ENCODE measurements at regions not wholly inside any gene's neighbourhood (a gene's known extent, or its start where the extent isn't known, plus 50 kb on each side); places are given as distances from the start of the nearest gene placed in this dataset.

DNA sequence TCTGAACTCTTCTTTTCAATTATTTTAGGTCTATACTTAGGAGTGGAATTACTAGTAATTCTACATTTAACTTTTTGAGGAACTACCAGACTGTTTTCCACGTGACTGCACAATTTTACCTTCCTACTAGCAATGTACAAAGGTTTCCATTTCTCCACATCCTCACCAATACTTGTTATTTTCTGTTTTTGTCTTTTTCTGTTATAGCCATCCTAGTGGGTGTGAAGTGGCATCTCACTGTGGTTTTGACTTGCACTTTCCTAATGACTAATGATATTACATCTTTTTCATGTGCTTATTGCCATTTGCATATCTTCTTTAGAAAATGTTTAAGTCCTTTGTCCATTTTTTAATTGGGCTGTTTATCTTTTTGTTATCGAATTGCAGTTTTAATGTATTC is 136.9 kb upstream of the EGFLAM start:
- H3K4me1 ChIP-seq (ENCODE audit: control insufficient read depth, insufficient read depth, low read length) = no peaks in the 10 kb centered on the region
- no CpG with 5 or more reads among the region's 2 CpGs for WGBS (ENCODE audit: insufficient coverage, insufficient read length)
- no peak for DNase-seq (ENCODE audit: low read depth, low spot score)
- H3K27ac ChIP-seq (ENCODE audit: low read length) = no peak overlapping the region
- no peaks in the 10 kb centered on the region for H3K9me3 ChIP-seq (ENCODE audit: control insufficient read depth, insufficient read depth, low read length)
- no peaks in the 10 kb centered on the region for H3K27me3 ChIP-seq (ENCODE audit: control insufficient read depth, insufficient read depth, low read length)
- H3K4me3 ChIP-seq (ENCODE audit: low read length) = no peak overlapping the region
- H3K36me3 ChIP-seq (ENCODE audit: control insufficient read depth, insufficient read depth, low read length) = no peaks in the 10 kb centered on the region

DNA sequence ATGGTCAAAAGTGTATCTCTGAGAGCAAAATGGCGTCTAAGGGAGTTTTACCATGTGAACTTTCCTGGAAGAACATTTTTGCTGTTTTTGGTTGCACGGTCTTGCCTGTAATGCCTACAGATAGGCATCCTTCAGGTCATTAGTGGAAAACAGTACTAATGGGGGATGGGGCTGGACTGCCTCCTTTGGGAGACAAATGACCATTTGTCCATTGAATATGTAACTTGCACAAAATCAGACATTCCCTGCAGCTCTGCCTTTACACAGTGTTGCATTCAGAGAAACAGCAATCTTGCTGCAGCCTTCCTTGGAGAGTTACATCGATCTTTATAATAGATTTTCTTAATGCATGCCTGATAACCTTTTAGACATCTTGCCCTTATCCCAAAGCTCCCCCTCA is 138.5 kb upstream of the EGFLAM start:
- Histone ChIP-seq H3K4me3 (ENCODE audit: low read length) (no peak overlapping the region), H3K4me1 (ENCODE audit: control insufficient read depth, insufficient read depth, low read length) (0 out of 2 replicates have a peak, but pooled peaks cover 2% of the 10 kb centered on the region), H3K27me3 (ENCODE audit: control insufficient read depth, insufficient read depth, low read length) (no peaks in the 10 kb centered on the region), H3K36me3 (ENCODE audit: control insufficient read depth, insufficient read depth, low read length) (no peaks in the 10 kb centered on the region), H3K27ac (ENCODE audit: low read length) (no peak overlapping the region), H3K9me3 (ENCODE audit: control insufficient read depth, insufficient read depth, low read length) (no peaks in the 10 kb centered on the region)
- no peak for DNase-seq (ENCODE audit: low read depth, low spot score)
- no CpG with 5 or more reads among the region's 3 CpGs for WGBS (ENCODE audit: insufficient coverage, insufficient read length)

DNA sequence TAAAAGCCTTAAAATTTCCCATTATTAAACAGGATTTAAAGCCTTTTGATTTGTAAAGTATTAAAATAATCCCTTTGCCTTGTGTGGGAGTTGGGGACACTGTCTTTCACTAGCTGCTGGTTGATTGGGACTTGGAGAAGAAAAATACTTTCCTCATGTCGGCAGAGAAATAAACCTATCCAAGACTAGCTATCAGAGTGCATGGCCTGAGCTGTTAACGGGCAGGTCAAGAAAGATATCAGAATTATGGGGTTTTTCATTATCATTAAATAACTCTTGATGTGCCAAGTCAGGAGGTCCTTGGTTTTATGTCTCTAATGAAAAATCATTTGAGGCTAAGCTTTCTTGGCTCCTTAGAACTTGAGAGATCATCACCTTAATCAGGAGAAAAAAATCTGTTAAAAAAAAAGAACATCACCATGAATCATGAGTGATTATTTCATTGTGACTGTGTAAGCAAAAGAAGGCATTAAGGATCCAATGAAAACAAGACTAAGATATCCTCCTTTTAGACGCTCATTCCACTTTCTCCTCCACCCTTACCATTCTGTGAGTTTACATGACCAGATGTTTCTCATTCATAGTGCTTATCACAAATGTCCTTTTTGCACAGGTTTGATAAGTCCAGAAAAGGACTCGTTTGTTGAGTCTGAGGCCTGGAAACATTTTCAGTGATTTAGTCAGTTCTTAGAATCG is 140.4 kb upstream of the EGFLAM start:
- no peak for DNase-seq (ENCODE audit: low read depth, low spot score)
- Histone ChIP-seq H3K9me3 (ENCODE audit: control insufficient read depth, insufficient read depth, low read length) (no peaks in the 10 kb centered on the region), H3K4me1 (ENCODE audit: control insufficient read depth, insufficient read depth, low read length) (0 out of 2 replicates have a peak, but pooled peaks cover 2% of the 10 kb centered on the region), H3K27me3 (ENCODE audit: control insufficient read depth, insufficient read depth, low read length) (no peaks in the 10 kb centered on the region), H3K27ac (ENCODE audit: low read length) (no peak overlapping the region), H3K4me3 (ENCODE audit: low read length) (no peak overlapping the region), H3K36me3 (ENCODE audit: control insufficient read depth, insufficient read depth, low read length) (no peaks in the 10 kb centered on the region)
- WGBS (ENCODE audit: insufficient coverage, insufficient read length) = no CpG with 5 or more reads among the region's 5 CpGs

DNA sequence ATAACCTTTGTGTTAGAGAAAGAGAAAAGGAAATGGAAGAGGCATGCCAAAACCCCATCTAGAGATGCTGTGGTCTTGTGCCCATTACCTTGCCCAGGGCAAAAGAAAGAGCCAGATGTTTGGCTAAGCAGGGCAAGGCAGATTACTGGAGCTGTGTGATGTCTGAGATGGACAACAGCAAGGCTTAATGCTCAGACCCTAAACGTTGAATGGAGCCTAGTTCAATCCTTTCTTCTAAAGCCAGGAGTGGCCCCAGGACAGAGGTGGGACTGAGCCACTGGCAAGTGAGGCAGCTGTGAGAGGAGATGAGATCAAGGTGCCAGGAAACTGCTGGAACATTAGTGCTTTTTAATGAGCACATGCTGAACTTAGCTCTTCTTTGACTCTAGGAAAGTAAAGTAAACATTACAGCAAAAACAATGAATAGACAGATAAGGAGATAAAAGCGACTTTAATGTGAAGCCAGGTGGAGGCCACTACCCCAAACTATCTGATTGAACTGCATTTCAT is 143.0 kb upstream of the EGFLAM start:
- Histone ChIP-seq H3K4me1 (ENCODE audit: control insufficient read depth, insufficient read depth, low read length) (0 out of 2 replicates have a peak, but pooled peaks cover 2% of the 10 kb centered on the region), H3K27ac (ENCODE audit: low read length) (no peak overlapping the region), H3K9me3 (ENCODE audit: control insufficient read depth, insufficient read depth, low read length) (no peaks in the 10 kb centered on the region), H3K36me3 (ENCODE audit: control insufficient read depth, insufficient read depth, low read length) (no peaks in the 10 kb centered on the region), H3K4me3 (ENCODE audit: low read length) (no peak overlapping the region), H3K27me3 (ENCODE audit: control insufficient read depth, insufficient read depth, low read length) (no peaks in the 10 kb centered on the region)
- WGBS (ENCODE audit: insufficient coverage, insufficient read length) = no CpG with 5 or more reads among the region's 2 CpGs
- no peak for DNase-seq (ENCODE audit: low read depth, low spot score)

DNA sequence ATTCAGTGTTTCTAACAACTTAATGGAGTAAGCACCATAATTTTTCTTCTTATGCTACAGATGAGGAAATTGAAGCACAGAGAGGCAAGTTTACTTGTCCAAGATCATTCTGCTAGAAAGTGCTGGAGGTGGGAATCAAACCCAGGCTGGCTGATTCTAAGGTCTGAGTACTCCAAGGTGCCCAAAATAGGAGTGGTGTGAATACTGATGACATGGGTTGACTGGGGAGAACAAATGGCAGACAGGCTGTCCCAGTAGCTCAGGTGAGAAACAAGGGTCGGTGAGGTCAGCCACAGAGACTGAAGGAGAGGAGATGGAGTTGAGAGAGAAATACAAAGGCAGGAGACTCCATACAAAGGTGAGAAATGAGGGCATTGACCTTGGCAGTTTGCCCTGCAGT is 144.5 kb upstream of the EGFLAM start:
- H3K27ac ChIP-seq (ENCODE audit: low read length) = no peak overlapping the region
- H3K4me1 ChIP-seq (ENCODE audit: control insufficient read depth, insufficient read depth, low read length) = 0 out of 2 replicates have a peak, but pooled peaks cover 2% of the 10 kb centered on the region
- H3K36me3 ChIP-seq (ENCODE audit: control insufficient read depth, insufficient read depth, low read length) = no peaks in the 10 kb centered on the region
- WGBS (ENCODE audit: insufficient coverage, insufficient read length) = no CpG with 5 or more reads among the region's 1 CpG
- no peaks in the 10 kb centered on the region for H3K9me3 ChIP-seq (ENCODE audit: control insufficient read depth, insufficient read depth, low read length)
- H3K27me3 ChIP-seq (ENCODE audit: control insufficient read depth, insufficient read depth, low read length) = no peaks in the 10 kb centered on the region
- no peak for DNase-seq (ENCODE audit: low read depth, low spot score)
- no peak overlapping the region for H3K4me3 ChIP-seq (ENCODE audit: low read length)

DNA sequence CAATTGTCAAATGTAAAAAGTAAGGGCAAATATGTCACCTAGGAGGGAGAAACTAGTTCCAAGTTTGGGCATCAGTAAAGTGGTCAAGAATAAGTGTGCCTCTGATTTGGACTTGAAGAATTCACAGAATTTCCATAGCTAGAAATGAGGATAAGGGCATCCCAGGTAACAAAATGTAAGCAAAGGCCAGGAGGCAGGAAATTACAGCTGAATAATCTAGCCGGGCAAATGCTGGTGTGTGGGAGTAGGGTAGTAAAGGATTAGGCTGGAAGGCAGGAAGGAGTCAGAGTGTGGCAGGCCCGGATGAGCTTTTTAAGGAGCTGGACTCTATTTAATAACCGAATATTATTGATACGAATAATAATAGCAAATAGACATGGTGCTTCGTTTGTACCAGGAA is 144.9 kb upstream of the EGFLAM start:
- Histone ChIP-seq H3K36me3 (ENCODE audit: control insufficient read depth, insufficient read depth, low read length) (no peaks in the 10 kb centered on the region), H3K4me1 (ENCODE audit: control insufficient read depth, insufficient read depth, low read length) (0 out of 2 replicates have a peak, but pooled peaks cover 2% of the 10 kb centered on the region), H3K27me3 (ENCODE audit: control insufficient read depth, insufficient read depth, low read length) (no peaks in the 10 kb centered on the region), H3K27ac (ENCODE audit: low read length) (no peak overlapping the region), H3K9me3 (ENCODE audit: control insufficient read depth, insufficient read depth, low read length) (no peaks in the 10 kb centered on the region), H3K4me3 (ENCODE audit: low read length) (no peak overlapping the region)
- WGBS (ENCODE audit: insufficient coverage, insufficient read length) = no CpG with 5 or more reads among the region's 5 CpGs
- DNase-seq (ENCODE audit: low read depth, low spot score) = no peak

DNA sequence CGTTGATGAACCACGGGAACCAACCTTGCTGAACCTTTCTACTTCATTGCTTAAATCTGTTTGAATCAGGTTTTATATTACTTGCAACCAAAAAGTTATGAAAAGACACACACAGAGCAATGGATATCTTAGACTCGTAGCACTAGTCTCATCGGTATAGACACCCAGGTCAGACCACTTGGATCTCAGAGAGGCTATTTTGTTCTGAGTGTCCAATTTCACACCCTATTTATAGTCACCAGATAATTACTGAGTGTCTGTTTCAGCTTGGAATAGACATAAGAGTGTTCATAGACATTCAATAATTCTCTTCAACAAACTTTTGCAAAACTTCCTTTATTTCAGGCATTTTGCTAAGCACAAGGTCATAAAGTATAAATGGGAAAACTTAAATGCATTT is 145.4 kb upstream of the EGFLAM start:
- Histone ChIP-seq H3K4me3 (ENCODE audit: low read length) (no peak overlapping the region), H3K36me3 (ENCODE audit: control insufficient read depth, insufficient read depth, low read length) (no peaks in the 10 kb centered on the region), H3K9me3 (ENCODE audit: control insufficient read depth, insufficient read depth, low read length) (no peaks in the 10 kb centered on the region), H3K4me1 (ENCODE audit: control insufficient read depth, insufficient read depth, low read length) (0 out of 2 replicates have a peak, but pooled peaks cover 2% of the 10 kb centered on the region), H3K27ac (ENCODE audit: low read length) (no peak overlapping the region), H3K27me3 (ENCODE audit: control insufficient read depth, insufficient read depth, low read length) (no peaks in the 10 kb centered on the region)
- DNase-seq (ENCODE audit: low read depth, low spot score) = no peak
- no CpG with 5 or more reads among the region's 4 CpGs for WGBS (ENCODE audit: insufficient coverage, insufficient read length)

DNA sequence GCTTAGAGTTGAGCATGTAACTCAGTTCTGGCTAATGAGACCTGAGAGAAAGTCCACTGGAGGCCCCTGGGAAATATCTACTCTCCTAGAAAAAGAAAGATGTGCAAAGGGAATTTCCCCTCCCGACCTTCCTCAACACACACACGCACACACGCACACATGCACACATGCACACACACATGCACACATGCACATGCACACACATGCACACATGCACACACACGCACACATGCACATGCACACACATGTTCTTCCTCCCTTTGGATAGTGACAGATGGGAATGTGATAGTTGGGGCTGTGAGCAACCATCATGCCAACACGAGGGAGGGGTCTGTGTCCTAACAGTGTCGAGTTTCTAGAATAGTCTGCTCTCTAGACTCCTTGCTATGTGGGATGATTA is 148.2 kb upstream of the EGFLAM start:
- Histone ChIP-seq H3K36me3 (ENCODE audit: control insufficient read depth, insufficient read depth, low read length) (no peaks in the 10 kb centered on the region), H3K4me1 (ENCODE audit: control insufficient read depth, insufficient read depth, low read length) (peaks cover under 1% of the 10 kb centered on the region; the same call in 1 of the 2 replicates), H3K27me3 (ENCODE audit: control insufficient read depth, insufficient read depth, low read length) (no peaks in the 10 kb centered on the region), H3K27ac (ENCODE audit: low read length) (no peak overlapping the region), H3K9me3 (ENCODE audit: control insufficient read depth, insufficient read depth, low read length) (no peaks in the 10 kb centered on the region), H3K4me3 (ENCODE audit: low read length) (no peak overlapping the region)
- no CpG with 5 or more reads among the region's 6 CpGs for WGBS (ENCODE audit: insufficient coverage, insufficient read length)
- no peak for DNase-seq (ENCODE audit: low read depth, low spot score)

DNA sequence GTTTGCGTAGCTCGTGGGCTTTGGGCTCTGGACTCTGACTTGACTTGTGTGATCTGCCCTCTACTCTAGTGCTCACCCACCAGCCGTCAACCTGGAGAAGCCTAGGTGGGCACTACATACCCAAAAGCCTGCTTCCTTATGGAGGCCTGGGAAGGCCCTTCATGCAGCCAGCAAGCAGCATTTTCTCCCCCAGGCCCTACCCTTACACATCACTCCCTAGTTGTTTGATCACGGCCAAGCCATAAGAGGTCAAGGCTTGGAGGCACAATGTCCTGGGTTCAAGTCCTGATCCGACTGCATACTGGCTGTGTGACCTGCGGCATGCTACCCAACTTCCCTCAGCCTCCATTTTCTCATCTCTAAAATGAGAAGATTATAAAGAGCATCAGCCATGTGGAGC is 151.3 kb upstream of the EGFLAM start:
- DNase-seq (ENCODE audit: low read depth, low spot score) = no peak
- Histone ChIP-seq H3K27me3 (ENCODE audit: control insufficient read depth, insufficient read depth, low read length) (no peaks in the 10 kb centered on the region), H3K4me1 (ENCODE audit: control insufficient read depth, insufficient read depth, low read length) (peaks cover 3% of the 10 kb centered on the region; the same call in 1 of the 2 replicates), H3K9me3 (ENCODE audit: control insufficient read depth, insufficient read depth, low read length) (no peaks in the 10 kb centered on the region), H3K4me3 (ENCODE audit: low read length) (no peak overlapping the region), H3K27ac (ENCODE audit: low read length) (no peak overlapping the region), H3K36me3 (ENCODE audit: control insufficient read depth, insufficient read depth, low read length) (no peaks in the 10 kb centered on the region)
- WGBS (ENCODE audit: insufficient coverage, insufficient read length) = no CpG with 5 or more reads among the region's 6 CpGs

DNA sequence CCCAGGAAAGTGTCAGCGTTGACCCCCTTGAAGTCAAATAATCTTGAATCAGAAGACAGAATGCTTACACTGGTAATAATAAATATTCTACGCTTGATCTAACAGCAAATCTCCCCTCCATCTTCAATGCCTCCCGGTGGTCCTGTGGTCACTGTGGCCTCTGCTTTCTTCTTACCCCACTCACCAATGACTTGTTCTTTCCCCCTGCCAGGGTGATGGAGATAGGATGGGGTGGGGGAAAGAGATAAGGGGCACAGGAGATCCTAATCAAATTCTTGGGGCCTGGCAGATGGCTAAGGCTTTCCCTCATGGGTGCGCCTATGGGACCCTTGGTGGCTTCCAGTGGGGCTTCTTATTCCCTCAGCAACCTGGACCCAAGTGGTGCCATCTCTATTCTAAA is 152.6 kb upstream of the EGFLAM start:
- peaks cover 3% of the 10 kb centered on the region; the same call in 1 of the 2 replicates for H3K4me1 ChIP-seq (ENCODE audit: control insufficient read depth, insufficient read depth, low read length)
- no peak for DNase-seq (ENCODE audit: low read depth, low spot score)
- no CpG with 5 or more reads among the region's 4 CpGs for WGBS (ENCODE audit: insufficient coverage, insufficient read length)
- no peaks in the 10 kb centered on the region for H3K27me3 ChIP-seq (ENCODE audit: control insufficient read depth, insufficient read depth, low read length)
- H3K27ac ChIP-seq (ENCODE audit: low read length) = no peak overlapping the region
- no peaks in the 10 kb centered on the region for H3K36me3 ChIP-seq (ENCODE audit: control insufficient read depth, insufficient read depth, low read length)
- no peaks in the 10 kb centered on the region for H3K9me3 ChIP-seq (ENCODE audit: control insufficient read depth, insufficient read depth, low read length)
- H3K4me3 ChIP-seq (ENCODE audit: low read length) = no peak overlapping the region

DNA sequence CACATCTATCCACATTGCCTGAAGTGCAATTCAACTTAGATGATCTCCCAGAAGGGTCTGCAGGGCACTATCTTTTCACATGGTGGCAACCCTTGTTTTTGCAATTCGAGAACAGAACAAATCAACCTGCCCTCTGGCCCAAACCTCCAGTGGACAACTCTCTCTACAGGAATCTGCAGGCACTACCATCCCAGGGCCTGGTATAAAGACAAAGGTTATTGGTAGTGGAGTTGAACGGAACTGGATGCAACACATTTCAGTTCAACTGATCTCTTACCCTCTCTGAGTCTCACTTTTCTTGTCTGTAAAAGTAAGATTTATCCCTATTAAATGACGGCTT is 153.2 kb upstream of the EGFLAM start:
- Histone ChIP-seq H3K4me1 (ENCODE audit: control insufficient read depth, insufficient read depth, low read length) (peaks cover 3% of the 10 kb centered on the region; the same call in 1 of the 2 replicates), H3K27me3 (ENCODE audit: control insufficient read depth, insufficient read depth, low read length) (no peaks in the 10 kb centered on the region), H3K36me3 (ENCODE audit: control insufficient read depth, insufficient read depth, low read length) (no peaks in the 10 kb centered on the region), H3K9me3 (ENCODE audit: control insufficient read depth, insufficient read depth, low read length) (no peaks in the 10 kb centered on the region), H3K4me3 (ENCODE audit: low read length) (no peak overlapping the region), H3K27ac (ENCODE audit: low read length) (no peak overlapping the region)
- DNase-seq (ENCODE audit: low read depth, low spot score) = no peak
- no CpG with 5 or more reads among the region's 3 CpGs for WGBS (ENCODE audit: insufficient coverage, insufficient read length)

All from iPS DF 6.9 (cell line).